ENCODE measurements at regions not wholly inside any gene's neighbourhood (a gene's known extent, or its start where the extent isn't known, plus 50 kb on each side); places are given as distances from the start of the nearest gene placed in this dataset.

GRCh38 chr6:140572129-140572528, 1197.7 kb upstream of the CITED2 start:
- DNase-seq (ENCODE audit: low read depth in 2 of 2, low spot score in 1 of 2), result no peak

- DNase-seq (ENCODE audit: low read depth in 2 of 2, low spot score in 1 of 2), result no peak
Observed at GRCh38 chr6:140571145-140571544, 1196.7 kb upstream of the CITED2 start.

- no peak for DNase-seq (ENCODE audit: low read depth in 2 of 2, low spot score in 1 of 2)
Observed at GRCh38 chr6:140567466-140567865, 1193.0 kb upstream of the CITED2 start.

GRCh38 chr6:140566781-140567277, 1192.4 kb upstream of the CITED2 start:
- DNase-seq (ENCODE audit: low read depth in 2 of 2, low spot score in 1 of 2), result no peak

- no peak for DNase-seq (ENCODE audit: low read depth in 2 of 2, low spot score in 1 of 2)
Observed at GRCh38 chr6:140563728-140564127, 1189.3 kb upstream of the CITED2 start.

GRCh38 chr6:140561701-140562100, 1187.3 kb upstream of the CITED2 start:
- no peak for DNase-seq (ENCODE audit: low read depth in 2 of 2, low spot score in 1 of 2)

- DNase-seq (ENCODE audit: low read depth in 2 of 2, low spot score in 1 of 2), result no peak
Observed at GRCh38 chr6:140560671-140561070, 1186.2 kb upstream of the CITED2 start.

- no peak for DNase-seq (ENCODE audit: low read depth in 2 of 2, low spot score in 1 of 2)
Observed at GRCh38 chr6:140559458-140559857, 1185.0 kb upstream of the CITED2 start.

- no peak for DNase-seq (ENCODE audit: low read depth in 2 of 2, low spot score in 1 of 2)
Observed at GRCh38 chr6:140554421-140554820, 1180.0 kb upstream of the CITED2 start.

GRCh38 chr6:140548366-140548765, 1173.9 kb upstream of the CITED2 start:
- no peak for DNase-seq (ENCODE audit: low read depth in 2 of 2, low spot score in 1 of 2)

GRCh38 chr6:140546640-140547039, 1172.2 kb upstream of the CITED2 start:
- no peak for DNase-seq (ENCODE audit: low read depth in 2 of 2, low spot score in 1 of 2)

- no peak for DNase-seq (ENCODE audit: low read depth in 2 of 2, low spot score in 1 of 2)
Observed at GRCh38 chr6:140544431-140544830, 1170.0 kb upstream of the CITED2 start.

- no peak for DNase-seq (ENCODE audit: low read depth in 2 of 2, low spot score in 1 of 2)
Observed at GRCh38 chr6:140542863-140543262, 1168.4 kb upstream of the CITED2 start.

- DNase-seq (ENCODE audit: low read depth in 2 of 2, low spot score in 1 of 2), result no peak
Observed at GRCh38 chr6:140541288-140541687, 1166.8 kb upstream of the CITED2 start.

- no peak for DNase-seq (ENCODE audit: low read depth in 2 of 2, low spot score in 1 of 2)
Observed at GRCh38 chr6:140540743-140541142, 1166.3 kb upstream of the CITED2 start.

GRCh38 chr6:140538926-140539325, 1164.5 kb upstream of the CITED2 start:
- no peak for DNase-seq (ENCODE audit: low read depth in 2 of 2, low spot score in 1 of 2)

- no peak for DNase-seq (ENCODE audit: low read depth in 2 of 2, low spot score in 1 of 2)
Observed at GRCh38 chr6:140537834-140538705, 1163.6 kb upstream of the CITED2 start.

GRCh38 chr6:140537211-140537610, 1162.8 kb upstream of the CITED2 start:
- no peak for DNase-seq (ENCODE audit: low read depth in 2 of 2, low spot score in 1 of 2)

- no peak for DNase-seq (ENCODE audit: low read depth in 2 of 2, low spot score in 1 of 2)
Observed at GRCh38 chr6:140535511-140535910, 1161.1 kb upstream of the CITED2 start.

- no peak for DNase-seq (ENCODE audit: low read depth in 2 of 2, low spot score in 1 of 2)
Observed at GRCh38 chr6:140533526-140533925, 1159.1 kb upstream of the CITED2 start.

- DNase-seq (ENCODE audit: low read depth in 2 of 2, low spot score in 1 of 2), result no peak
Observed at GRCh38 chr6:140504776-140505175, 1130.3 kb upstream of the CITED2 start.

- DNase-seq (ENCODE audit: low read depth in 2 of 2, low spot score in 1 of 2), result no peak
Observed at GRCh38 chr6:140500849-140501248, 1126.4 kb upstream of the CITED2 start.

- DNase-seq (ENCODE audit: low read depth in 2 of 2, low spot score in 1 of 2), result no peak
Observed at GRCh38 chr6:140499607-140500006, 1125.2 kb upstream of the CITED2 start.

Data from stimulated activated CD8-positive, alpha-beta memory T cell treated with anti-CD3 and anti-CD28 coated beads, Interleukin-4, amount 100 ng/mL, for 4 hours (primary cell).